GM19372 (cell line): ENCODE measurements at regions not wholly inside any gene's neighbourhood (a gene's known extent, or its start where the extent isn't known, plus 50 kb on each side); places are given as distances from the start of the nearest gene placed in this dataset.

Source experiments
- ATAC-seq: cut with Tn5 transposase; IDR thresholded peaks from one replicate; pipeline ENCODE4 v1.9.1; 2021; ENCODE audit warnings: mild to moderate bottlenecking, low read depth, moderate library complexity; ENCODE audit not compliant: unreplicated experiment

GRCh38 chr4:188197566-188197965, 58.3 kb downstream of the TRIML1 start:
- no peak for ATAC-seq

DNA sequence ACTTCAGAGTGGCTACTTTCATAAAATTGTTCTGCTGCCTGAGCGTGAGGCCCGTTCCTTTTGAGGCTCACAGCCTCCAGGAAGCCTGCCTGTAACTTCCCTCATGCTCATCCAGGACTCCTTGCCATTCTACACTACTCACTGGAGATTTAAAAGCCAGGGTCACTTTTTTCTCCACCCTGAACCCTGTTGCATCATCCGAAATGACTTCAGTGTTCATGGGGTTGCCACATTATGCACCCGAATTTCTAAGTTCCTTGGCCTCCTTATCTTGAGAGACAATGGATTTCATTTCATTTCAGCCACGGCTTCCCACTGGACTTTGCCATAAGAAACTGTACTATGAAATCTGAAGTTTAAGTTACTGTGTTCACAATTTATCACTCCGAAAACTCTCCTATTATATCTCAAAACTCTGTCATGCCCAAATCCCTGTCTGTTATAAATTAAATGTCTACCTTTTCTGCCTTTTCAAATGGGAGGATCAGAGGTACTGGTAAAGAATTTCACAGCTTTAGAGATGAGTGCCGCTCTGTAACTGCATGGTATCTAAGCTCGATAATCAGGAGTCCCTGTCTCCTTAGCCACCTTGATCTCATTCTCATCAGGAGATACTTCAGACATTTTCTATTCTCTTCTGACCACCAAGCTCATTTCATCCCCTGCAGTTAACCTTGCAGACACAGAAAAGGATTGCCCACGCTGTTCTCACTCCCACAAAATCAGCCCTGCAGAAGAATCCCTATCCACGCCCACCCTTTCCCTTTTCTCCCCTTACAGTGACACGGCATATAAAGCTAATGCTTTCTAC, 59.9 kb downstream of the TRIML1 start:
- no peak for ATAC-seq

DNA sequence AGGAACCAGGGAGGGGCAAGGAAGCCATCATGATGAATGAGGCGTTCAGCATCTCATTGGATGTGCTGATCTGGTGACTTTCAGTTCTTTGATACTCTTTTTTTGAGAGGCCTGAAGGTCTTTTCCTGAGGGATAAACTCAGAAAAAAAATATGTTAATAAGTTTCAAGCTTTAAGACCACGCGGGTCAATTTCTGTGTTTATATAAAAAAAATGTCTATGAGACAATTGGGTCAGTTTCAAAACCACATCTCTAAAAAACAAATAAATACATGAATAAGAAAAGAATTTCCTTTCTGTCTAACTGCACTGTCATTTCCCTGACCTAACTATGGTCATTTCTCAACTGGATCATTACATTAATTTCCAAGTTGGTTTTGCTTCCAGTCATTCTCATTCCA, 62.6 kb downstream of the TRIML1 start:
- ATAC-seq: no peak

DNA sequence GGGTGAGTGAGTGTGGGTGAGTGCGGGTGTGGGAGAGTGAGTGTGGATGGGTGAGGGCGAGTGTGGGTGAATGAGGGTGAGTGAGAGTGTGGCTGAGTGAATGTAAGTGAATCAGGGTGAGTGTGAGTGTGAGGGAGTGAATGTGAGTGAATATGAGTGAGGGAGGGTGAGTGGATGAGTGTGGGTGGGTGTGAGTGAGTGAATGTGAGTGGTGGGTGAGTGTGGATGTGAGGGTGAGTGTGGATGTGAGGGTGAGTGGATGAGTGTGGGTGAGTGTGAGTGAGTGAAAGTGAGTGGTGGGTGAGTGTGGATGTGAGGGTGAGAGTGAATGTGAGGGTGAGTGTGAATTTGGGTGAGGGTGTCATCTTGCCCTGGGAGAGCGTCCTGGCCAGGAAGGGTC, 67.5 kb downstream of the TRIML1 start:
- ATAC-seq: no peak

DNA sequence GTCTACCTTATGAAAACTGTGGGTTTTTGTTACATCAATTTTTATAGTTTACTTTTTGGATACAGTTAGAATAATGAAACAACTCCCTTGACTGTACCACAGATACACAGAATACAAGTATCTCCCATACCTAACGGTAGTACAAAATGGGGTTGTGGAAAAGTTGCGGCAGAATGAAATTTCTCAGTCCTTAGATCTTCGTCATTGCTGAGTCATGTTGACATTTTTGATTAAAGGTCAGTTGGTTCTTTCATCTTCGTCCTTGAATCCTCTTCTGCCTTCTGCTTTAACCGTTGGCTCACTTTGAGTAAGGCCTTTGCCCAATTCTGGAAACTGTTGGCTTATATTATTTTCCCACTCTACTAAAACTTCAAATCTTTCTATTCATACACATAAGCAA, 75.6 kb downstream of the TRIML1 start:
- no peak for ATAC-seq

DNA sequence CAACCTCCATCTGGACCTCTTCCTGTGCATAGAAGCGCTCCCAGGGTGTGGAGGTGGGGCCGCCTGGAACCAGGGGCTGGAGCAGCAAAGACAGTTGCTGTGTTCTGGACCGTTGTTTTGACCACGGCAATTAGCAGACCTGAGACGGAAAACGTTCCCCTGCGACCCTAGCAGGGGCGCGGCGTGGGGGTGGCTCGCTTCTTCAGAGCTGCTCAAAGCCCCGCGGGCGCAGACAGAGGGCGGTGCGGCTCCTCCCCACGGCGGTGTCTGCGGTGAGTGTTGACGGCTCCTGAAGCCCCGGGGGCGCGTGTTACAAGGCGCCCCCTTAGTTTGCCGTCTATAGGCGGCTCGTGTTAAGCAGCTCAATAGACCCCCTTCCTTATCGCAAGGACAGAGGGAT, 79.2 kb downstream of the TRIML1 start:
- no peak for ATAC-seq

DNA sequence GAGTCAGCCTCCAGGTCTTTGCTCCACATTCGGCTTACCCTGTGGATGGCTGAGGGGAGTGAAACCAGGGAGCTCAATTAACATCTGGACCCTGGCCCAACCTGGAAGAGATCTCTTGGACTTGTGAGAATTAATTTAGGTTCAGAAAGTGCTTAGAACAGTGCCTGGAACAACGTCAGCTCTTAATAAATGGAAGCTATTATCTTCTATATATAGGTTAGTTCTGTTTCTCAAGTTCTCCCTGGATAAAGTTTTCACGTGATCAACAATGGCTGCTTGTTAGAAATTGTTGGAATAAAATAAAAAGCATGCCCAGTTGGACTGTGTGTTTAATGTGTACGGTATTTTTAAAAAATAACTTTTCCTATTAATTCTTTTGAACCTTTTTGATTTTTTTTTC, 80.8 kb downstream of the TRIML1 start:
- no peak for ATAC-seq

DNA sequence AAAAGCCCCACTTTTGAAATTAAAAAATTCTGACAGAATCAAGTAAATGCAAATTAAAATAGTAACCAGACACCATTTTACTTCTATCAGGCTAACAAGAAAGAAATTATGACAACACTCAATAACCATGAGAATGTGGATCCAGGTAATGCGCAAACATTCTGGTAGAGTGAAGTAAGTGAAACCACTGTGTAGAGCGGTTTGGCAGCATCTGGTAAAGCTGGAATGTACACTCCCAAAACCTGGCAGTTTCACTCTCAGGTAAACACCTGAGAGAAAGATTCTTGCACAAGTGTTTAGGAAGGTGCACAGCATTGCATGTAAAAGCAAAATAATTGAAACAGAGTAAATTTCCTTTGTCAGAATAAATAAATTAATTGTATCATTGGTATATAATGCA, 81.8 kb downstream of the TRIML1 start:
- ATAC-seq: no peak

DNA sequence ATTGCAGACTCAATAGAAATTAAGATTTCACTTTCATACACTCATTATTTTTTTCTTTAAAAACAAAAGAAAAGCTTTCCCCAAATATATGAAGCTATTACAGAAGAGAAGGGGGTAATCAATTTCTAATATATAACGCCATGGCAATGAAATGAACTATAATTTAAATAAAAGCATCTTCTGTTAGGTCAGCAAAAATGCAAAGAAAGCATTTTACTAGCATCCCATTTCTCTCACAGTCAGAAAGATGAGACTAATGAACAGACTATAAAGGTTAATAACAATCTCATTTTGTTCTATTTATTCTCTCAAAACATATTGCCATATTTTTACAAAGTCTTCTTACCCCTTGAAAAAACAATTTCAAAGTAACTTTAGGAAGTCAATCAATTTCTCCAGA, 89.0 kb downstream of the TRIML1 start:
- no peak for ATAC-seq

DNA sequence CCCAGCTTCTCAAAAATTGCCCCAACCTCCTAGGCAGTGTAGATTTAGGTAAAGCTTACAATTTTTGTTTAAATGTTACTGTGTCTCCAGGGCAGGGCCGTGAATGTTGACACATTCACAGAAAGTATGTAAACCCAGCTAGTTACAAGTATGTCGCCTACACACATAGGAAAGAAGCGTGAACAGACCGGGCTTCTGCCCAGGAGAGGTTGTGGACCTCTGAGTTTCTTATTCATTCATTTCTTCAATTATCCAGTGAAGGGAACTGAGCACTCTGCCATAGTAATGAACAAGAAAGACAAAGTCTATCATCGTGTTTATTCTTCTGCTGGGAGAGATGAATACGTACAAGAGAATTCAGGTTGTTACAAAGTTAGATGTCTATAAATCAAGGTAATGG, 93.2 kb downstream of the TRIML1 start:
- ATAC-seq: no peak

DNA sequence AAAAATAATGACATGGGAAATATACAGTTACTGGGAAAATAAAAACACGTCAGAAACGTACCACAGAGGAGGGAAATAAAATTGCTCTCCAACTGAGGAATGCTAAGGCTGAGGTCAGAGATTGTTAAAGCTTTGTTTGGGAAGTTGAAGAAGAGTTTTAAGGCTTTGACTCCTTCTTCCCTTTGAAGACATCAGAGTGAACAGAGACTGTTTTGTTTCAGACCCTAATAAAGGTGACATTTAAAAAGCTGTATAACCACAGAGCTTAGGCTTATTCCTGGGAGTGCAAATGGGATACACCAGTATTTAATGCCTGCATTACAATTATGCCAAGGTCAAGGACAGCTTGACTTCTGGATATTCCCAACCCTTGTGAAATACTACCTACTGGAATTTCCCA, 102.8 kb downstream of the TRIML1 start:
- ATAC-seq: no peak

- ATAC-seq: no peak
Observed at GRCh38 chr4:188245651-188246050, 106.4 kb downstream of the TRIML1 start.

DNA sequence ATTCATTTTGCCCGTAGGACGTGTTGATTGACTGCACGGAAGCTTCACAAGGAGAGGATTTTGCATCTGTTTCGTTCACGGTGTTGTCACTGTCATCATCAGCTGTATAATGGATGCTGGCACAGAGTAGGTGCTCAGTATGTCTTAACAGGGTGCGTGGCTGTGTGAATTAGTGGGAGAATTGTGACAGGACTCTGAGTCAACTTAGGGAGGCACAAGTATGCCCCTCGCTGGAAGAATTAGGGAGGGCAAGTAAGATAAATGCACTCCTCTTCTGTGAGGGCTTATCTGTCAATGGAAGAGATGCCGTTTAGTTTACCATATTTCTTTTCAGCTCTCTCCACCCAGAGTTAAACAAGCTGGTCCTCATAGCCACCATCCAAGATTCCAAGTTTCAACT, 107.2 kb downstream of the TRIML1 start:
- ATAC-seq: no peak

DNA sequence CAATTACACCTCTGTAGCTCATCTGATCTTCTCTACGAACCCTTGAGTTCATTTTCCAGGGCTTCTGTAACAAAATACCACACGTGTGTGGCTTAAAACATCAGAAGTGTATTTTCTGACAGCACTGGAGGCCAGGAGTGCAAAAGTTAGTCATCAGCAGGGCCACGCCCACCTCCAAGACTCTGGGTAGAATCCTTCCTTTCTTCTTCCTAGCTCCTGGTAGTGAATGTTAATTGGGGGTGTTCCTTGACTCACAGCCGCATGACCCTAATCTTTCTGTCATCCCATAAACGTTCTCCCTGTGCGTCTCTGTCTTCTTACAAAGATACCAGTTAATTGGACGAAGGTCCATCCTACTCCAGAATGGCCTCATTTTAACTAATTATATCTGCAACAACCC, 115.0 kb downstream of the TRIML1 start:
- no peak for ATAC-seq

- ATAC-seq: no peak
Observed at GRCh38 chr4:188262464-188262863, 123.2 kb downstream of the TRIML1 start.

GRCh38 chr4:188263321-188263720, 124.1 kb downstream of the TRIML1 start:
- no peak for ATAC-seq

DNA sequence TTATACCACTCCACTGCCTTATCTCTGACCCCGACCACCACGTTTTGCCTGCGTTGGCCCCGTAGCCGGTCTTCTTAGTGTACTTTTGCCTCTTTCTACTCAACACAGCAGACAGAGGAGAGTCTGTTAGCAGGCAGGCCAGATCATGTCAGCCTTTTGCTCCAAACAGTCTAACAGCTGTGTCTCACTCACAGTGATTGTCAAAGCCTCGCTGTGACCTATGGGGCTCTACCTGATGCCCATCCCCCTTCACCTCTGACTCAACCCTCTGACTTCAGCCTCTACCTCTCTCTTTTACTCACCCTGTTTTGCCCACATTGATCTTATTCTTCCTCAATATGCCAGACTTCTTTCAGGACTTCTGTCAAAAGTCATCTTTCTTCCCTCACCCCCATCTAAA, 127.1 kb downstream of the TRIML1 start:
- ATAC-seq: no peak

GRCh38 chr4:188268131-188268908, 129.1 kb downstream of the TRIML1 start:
- ATAC-seq: no peak

DNA sequence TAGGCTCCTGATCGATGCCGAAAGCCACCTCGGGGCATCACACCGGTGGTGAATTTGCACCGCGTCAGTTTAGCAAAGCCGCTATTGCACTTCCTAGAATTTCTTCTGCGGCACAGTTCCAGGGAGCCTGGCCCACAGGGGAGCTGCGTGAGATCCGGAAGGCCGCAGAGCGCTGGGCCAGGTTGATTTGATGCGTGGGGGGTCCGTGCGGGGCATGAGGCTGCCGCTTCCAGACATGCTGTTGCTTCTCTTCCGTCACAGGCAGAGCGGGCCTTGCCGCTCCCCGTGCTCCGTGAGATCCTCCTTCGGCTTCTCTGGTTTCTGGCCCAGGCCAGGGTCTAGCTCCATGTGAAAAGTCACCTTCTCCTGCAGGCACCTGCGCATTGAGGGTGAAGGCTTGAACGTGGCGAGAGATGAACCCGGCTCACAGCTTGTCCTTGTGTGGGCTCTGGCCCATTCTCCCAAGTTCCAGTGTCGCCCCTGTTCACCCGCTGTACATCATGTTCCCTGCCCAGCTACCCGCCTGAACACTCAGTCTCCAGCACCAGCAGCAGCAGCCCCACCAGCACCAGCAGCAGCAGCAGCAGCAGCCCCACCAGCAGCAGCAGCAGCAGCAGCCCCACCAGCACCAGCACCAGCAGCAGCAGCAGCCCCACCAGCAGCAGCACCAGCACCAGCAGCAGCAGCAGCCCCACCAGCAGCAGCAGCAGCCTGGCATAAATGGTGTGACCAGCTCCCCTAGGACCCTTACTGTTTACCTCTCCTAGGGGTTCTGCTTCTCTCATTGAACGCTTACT, 131.2 kb downstream of the TRIML1 start:
- ATAC-seq: no peak

- ATAC-seq: no peak
Observed at GRCh38 chr4:188275686-188276085, 136.4 kb downstream of the TRIML1 start.

- ATAC-seq: no peak
Observed at GRCh38 chr4:188279184-188279583, 139.9 kb downstream of the TRIML1 start.
